Activated naive CD4-positive, alpha-beta T cell treated with Interleukin-2 at 50 U/mL for 16 hours (primary cell): ENCODE measurements at regions not wholly inside any gene's neighbourhood (a gene's known extent, or its start where the extent isn't known, plus 50 kb on each side); places are given as distances from the start of the nearest gene placed in this dataset.
"Not testable (repeated sequence)": the region's sequence is repeated elsewhere in the genome, so short reads cannot be mapped to it uniquely, and the experiment has no call there.

Source experiments
- DNase-seq: peaks from one replicate; pipeline ENCODE4 v3.0.0-alpha.2; 2020

GRCh38 chr3:75129101-75129500 is 514.6 kb upstream of the CNTN3 start:
- no peak for DNase-seq

DNA sequence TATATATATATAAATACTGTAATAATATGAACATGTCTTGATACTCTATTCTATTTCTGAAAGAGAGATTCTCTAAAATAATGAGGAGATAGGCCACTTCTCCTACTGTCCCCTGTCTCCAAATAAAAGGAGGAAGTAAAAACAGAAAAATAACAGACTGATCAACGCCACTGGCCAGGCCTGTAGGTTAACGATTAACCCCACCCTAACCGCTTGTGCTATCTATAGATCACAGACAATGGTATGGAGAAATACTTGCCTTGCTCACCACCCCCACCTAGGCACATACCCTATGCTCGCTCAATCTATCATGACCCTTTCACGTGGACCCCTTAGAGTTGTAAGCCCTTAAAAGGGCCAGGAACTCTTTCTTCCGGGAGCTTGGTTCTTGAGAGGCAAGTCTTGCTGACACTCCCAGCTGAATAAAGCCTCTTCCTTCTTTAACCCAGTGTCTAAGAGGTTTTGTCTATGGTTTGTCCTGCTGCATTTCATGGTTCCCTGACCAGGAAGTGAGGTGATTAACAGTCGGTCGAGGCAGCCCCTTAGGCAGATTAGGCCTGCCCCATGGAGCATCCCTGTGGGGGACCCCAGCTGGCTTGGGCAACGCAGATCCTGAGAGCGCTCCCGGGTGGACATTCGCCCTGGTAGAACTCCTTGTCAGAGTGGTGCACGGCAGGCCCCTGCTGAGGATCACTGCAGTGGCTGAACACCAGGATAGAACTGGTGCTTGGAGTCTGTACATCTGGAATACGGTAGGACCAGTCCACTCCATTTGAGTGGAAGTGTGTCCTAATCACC is 521.8 kb upstream of the CNTN3 start:
- no peak for DNase-seq

- DNase-seq: no peak
Measured at GRCh38 chr3:75138345-75138744, 523.9 kb upstream of the CNTN3 start.

DNA sequence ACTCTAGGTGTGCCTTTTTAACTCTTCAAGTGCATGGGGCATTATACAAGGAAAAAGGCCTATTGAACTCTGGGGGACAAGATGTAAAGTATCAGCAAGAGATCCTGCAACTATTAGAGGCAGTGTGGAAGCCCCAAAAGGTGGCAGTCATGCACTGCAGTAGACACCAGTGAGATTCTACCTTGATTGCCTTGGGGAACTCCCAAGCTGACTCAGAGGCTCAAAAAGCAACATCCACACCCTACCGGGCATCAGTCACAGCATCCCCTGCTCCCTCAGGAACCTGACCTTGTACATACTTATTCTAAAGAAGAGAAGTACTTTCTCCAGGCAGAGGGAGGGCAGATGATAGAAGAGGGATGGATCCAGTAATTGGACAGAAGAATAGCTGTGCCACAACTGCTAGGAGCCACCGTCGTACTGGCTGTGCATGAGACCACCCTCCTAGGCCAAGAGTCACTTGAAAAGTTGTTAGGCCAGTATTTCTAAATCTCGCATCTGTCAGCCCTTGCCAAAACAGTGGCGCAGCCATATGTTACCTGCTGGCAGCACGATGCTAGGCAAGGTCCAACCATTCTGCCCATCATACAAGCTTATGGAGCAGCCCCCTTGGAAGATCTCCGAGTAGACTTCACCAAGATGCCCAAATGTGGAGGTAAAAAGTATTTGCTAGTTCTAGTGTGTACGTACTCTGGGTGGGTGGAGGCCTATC is 523.1 kb upstream of the FRG2C start:
- no peak for DNase-seq

DNA sequence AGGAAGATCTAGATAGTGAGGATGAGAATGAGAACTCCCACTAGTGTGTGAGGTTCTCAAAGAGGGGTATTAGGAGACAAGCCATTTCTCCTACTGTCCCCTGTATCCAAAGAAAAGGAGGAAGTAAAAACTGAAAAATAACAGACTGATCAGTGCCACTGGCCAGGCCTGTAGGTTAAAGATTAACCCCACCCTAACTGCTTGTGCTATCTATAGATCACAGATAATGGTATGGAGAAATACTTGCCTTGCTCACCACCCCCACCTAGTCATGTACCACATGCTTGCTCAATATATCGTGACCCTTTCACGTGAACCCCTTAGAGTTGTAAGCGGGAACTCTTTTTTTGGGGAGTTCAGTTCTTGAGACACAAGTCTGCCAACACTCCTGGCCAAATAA is 519.7 kb upstream of the FRG2C start:
- DNase-seq: no peak

- DNase-seq: no peak
Measured at GRCh38 chr3:75171630-75172230, 492.4 kb upstream of the FRG2C start.

DNA sequence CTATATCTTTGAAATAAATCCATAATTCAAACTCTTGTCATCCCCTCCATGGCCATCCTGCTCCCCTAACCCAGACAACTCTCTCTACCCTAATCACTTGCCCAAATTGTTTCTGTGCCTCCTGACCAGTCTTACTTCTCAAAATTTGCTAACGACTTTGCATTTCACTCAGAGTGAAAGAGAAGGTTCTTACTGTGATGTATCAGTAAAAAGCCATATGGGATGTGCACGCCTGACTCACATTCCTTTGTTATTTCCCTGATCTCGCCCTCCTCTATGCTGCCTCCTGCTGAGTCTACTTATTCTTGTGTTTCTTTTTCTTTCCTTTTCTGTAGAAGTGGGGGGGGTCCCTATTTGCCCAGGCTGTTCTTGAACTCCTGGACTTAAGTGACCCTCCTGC is 487.2 kb upstream of the FRG2C start:
- DNase-seq: no peak

- DNase-seq: no peak
Measured at GRCh38 chr3:75180235-75180944, 483.7 kb upstream of the FRG2C start.

- DNase-seq: no peak
Measured at GRCh38 chr3:75180945-75181298, 483.2 kb upstream of the FRG2C start.

- no peak for DNase-seq
Measured at GRCh38 chr3:75188962-75189361, 475.2 kb upstream of the FRG2C start.

- peak; percentile 41 for DNase-seq
Measured at GRCh38 chr3:75192146-75192616, 471.9 kb upstream of the FRG2C start.

GRCh38 chr3:75193797-75194196 is 470.3 kb upstream of the FRG2C start:
- DNase-seq: no peak

GRCh38 chr3:75214332-75214731 is 449.8 kb upstream of the FRG2C start:
- DNase-seq: not testable (repeated sequence)

- no peak for DNase-seq
Measured at GRCh38 chr3:75218577-75218976, 445.6 kb upstream of the FRG2C start.

GRCh38 chr3:75220932-75221331 is 443.2 kb upstream of the FRG2C start:
- DNase-seq: no peak

- no peak for DNase-seq
Measured at GRCh38 chr3:75224412-75224811, 439.7 kb upstream of the FRG2C start.

DNA sequence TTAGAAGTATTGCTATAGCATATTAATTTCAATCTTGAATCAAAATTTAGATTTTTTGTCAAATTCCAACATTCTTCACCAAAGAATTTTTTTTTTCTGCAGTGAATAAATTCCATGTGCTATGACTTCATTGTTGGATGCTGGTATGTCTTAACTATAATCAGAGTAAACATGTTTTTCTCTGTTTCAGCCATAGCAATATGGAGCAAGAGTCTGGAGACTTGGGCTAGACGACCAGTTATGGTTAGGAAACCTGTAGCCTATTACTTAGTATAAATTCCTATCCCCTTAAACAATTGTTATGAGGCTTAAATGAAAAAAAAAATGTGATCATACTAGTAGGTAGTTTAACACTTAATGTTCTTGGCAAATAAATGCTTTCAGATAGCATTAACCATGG is 431.9 kb upstream of the FRG2C start:
- DNase-seq: no peak

DNA sequence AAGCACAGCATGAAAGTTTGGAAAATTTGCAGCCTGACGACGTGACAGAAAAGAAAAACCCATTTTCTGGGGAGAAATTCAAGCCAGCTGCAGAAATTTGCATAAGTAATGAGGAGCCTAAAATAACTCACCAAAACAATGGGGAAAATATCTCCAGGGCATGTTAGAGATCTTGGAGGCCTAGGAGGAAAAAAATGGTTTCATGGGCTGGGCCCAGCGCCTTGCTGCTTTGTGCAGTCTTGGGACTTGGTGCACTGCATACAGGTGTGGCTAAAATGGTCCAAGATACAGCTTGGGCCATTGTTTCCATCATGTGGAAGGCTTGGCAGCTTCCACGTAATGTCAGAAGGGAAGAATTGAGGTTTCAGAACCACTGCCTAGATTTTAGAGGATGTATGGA is 428.5 kb upstream of the FRG2C start:
- DNase-seq: no peak

- DNase-seq: no peak
Measured at GRCh38 chr3:75237053-75237452, 427.1 kb upstream of the FRG2C start.

DNA sequence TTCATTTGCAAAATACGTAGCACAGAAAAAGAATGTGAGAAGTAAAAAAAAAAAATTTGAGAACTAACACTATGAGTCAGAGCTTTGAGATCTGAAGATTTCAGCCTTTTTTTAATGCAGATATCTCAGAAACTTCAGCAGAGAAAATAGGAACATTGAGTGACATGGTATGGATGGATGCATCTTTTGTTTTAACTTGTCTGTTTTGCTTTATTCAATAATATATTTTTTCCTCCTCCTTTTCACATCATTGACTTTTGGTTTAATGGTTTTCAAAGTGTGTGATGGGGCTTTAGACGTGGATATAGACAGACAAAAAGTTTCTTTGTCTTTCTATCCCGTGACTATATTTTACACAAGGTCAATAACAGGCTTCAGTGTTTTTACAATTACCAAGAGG is 426.7 kb upstream of the FRG2C start:
- no peak for DNase-seq

DNA sequence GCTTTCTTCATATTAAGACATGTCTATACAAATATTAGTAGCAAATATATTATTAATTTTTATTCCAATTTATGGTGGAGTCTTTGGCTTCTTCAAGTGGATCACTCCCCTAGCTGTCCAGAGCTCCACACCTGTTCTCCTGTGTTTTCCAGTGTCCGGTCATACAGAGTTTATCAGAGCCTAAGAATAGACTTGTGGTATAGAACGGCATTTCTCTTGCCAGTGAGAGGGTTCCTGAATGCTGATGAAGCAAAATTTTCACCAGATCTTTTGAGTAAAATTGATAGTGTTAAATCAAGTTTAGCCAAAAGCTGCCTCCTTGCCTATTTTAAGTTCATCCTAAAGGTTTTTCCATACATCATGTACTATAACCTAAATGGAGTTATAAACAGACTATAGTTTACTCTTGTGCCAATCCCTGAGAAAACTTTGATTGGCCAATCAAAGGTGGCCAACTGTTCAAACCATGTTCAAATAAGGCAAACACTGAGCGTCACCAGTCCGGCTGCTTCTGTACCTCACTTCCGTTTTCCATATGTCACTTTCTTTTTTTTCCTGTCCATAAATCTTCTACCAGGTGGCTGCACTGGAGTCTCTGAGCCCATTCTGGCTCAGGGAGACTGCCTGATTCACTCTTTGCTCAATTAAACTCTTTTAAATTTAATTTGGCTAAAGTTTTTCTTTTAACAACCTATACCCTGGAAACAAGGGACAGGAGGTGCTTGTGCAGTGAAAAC is 422.7 kb upstream of the FRG2C start:
- not testable (repeated sequence) for DNase-seq

GRCh38 chr3:75242012-75242735 is 422.0 kb upstream of the FRG2C start:
- no peak for DNase-seq
